Nephron progenitor cell (in vitro differentiated cells): ENCODE measurements at regions not wholly inside any gene's neighbourhood (a gene's known extent, or its start where the extent isn't known, plus 50 kb on each side); places are given as distances from the start of the nearest gene placed in this dataset.

Experiments used
- DNase-seq: peaks from one replicate; pipeline ENCODE4 v3.0.0; 2021
- H3K27ac Mint-ChIP-seq: 2 replicates; pipeline ENCODE4 v1.8.0; 2021; ENCODE audit warnings: mild to moderate bottlenecking, moderate library complexity, mixed read lengths
- H3K27me3 Mint-ChIP-seq: 2 replicates; pipeline ENCODE4 v1.8.0; 2021; ENCODE audit warnings: mild to moderate bottlenecking, low read depth, mixed read lengths; ENCODE audit not compliant: poor library complexity
- H3K36me3 Mint-ChIP-seq: 2 replicates; pipeline ENCODE4 v1.8.0; 2021; ENCODE audit warnings: low read depth, mixed read lengths
- H3K4me1 Mint-ChIP-seq: 2 replicates; pipeline ENCODE4 v1.8.0; 2021; ENCODE audit warnings: mixed read lengths
- H3K4me3 Mint-ChIP-seq: 2 replicates; pipeline ENCODE4 v1.8.0; 2021; ENCODE audit warnings: mild to moderate bottlenecking, moderate library complexity, mixed read lengths
- H3K9me3 Mint-ChIP-seq: 2 replicates; pipeline ENCODE4 v1.8.0; 2021; ENCODE audit warnings: mild to moderate bottlenecking, moderate library complexity, mixed read lengths
- CTCF ChIP-seq: fragments of 200-600 bp; sonication (generic); IDR thresholded peaks from 2 replicates; pipeline ENCODE4 v1.5.0; 2021; ENCODE audit warnings: antibody characterized with exemption

- peaks cover 43% of the 10 kb centered on the region for H3K9me3 Mint-ChIP-seq
- peaks cover 20% of the 10 kb centered on the region for H3K36me3 Mint-ChIP-seq
- peaks cover 7% of the 10 kb centered on the region for H3K27me3 Mint-ChIP-seq
- DNase-seq: no peak
- no peak overlapping the region for H3K27ac Mint-ChIP-seq
- H3K4me3 Mint-ChIP-seq: no peak overlapping the region
- no peak for TF ChIP-seq CTCF
- no peaks in the 10 kb centered on the region for H3K4me1 Mint-ChIP-seq
Measured at GRCh38 chr1:232201024-232201423, 428.9 kb downstream of the SIPA1L2 start.

GRCh38 chr1:232196042-232196441 lies 433.9 kb downstream of the SIPA1L2 start:
- Mint-ChIP-seq H3K4me3 (no peak overlapping the region), H3K9me3 (peaks cover 21% of the 10 kb centered on the region), H3K4me1 (no peaks in the 10 kb centered on the region), H3K27ac (no peak overlapping the region), H3K27me3 (peaks cover 7% of the 10 kb centered on the region), H3K36me3 (peaks cover 3% of the 10 kb centered on the region)
- TF ChIP-seq CTCF: no peak
- DNase-seq: no peak

- Mint-ChIP-seq H3K4me1 (no peaks in the 10 kb centered on the region), H3K36me3 (no peaks in the 10 kb centered on the region), H3K9me3 (peaks cover 13% of the 10 kb centered on the region), H3K4me3 (no peak overlapping the region), H3K27me3 (peaks cover 7% of the 10 kb centered on the region), H3K27ac (no peak overlapping the region)
- no peak for DNase-seq
- no peak for TF ChIP-seq CTCF
Measured at GRCh38 chr1:232194424-232194823, 435.5 kb downstream of the SIPA1L2 start.

- H3K4me1 Mint-ChIP-seq: peaks cover under 1% of the 10 kb centered on the region
Measured at GRCh38 chr1:232193451-232193783, 436.5 kb downstream of the SIPA1L2 start.

GRCh38 chr1:232192781-232193450 lies 437.0 kb downstream of the SIPA1L2 start:
- DNase-seq: no peak
- Mint-ChIP-seq H3K27ac (no peak overlapping the region), H3K4me3 (no peak overlapping the region), H3K9me3 (peaks cover 10% of the 10 kb centered on the region), H3K27me3 (peaks cover 12% of the 10 kb centered on the region), H3K4me1 (peaks cover 5% of the 10 kb centered on the region), H3K36me3 (no peaks in the 10 kb centered on the region)
- TF ChIP-seq CTCF: no peak

More at GRCh38 chr1:232193451-232193783, 436.5 kb downstream of the SIPA1L2 start:
- no peak overlapping the region for H3K4me3 Mint-ChIP-seq
- H3K36me3 Mint-ChIP-seq: no peaks in the 10 kb centered on the region
- TF ChIP-seq CTCF: no peak
- peaks cover 10% of the 10 kb centered on the region for H3K9me3 Mint-ChIP-seq
- peaks cover 7% of the 10 kb centered on the region for H3K27me3 Mint-ChIP-seq
- H3K27ac Mint-ChIP-seq: no peak overlapping the region
- no peak for DNase-seq

- Mint-ChIP-seq H3K4me3 (no peak overlapping the region), H3K9me3 (peaks cover 10% of the 10 kb centered on the region), H3K36me3 (no peaks in the 10 kb centered on the region), H3K4me1 (peaks cover 8% of the 10 kb centered on the region), H3K27ac (no peak overlapping the region), H3K27me3 (peaks cover 8% of the 10 kb centered on the region)
- no peak for DNase-seq
- TF ChIP-seq CTCF: no peak
Measured at GRCh38 chr1:232191560-232191959, 438.4 kb downstream of the SIPA1L2 start.
